Right atrium auricular region (tissue), 2 donors: ENCODE measurements at regions not wholly inside any gene's neighbourhood (a gene's known extent, or its start where the extent isn't known, plus 50 kb on each side); places are given as distances from the start of the nearest gene placed in this dataset.

Experiments used
- DNase-seq: peaks from one replicate; pipeline ENCODE4 v3.0.0-alpha.2; 2019; ENCODE audit warnings: low spot score
- H3K27ac ChIP-seq, 2 donors: fragments of 200-600 bp; sonication (generic); 1 replicate in 1 of 2; 2 replicates in 1 of 2; pipeline ENCODE4 v1.5.1; 2016 to 2019
- H3K27me3 ChIP-seq, 2 donors: fragments of 200-600 bp; sonication (generic); one replicate each; pipeline versions ENCODE4 v1.5.1 to v1.6.0; 2017 to 2019
- H3K36me3 ChIP-seq: fragments of 200-600 bp; sonication (generic); one replicate; pipeline ENCODE4 v1.5.1; 2016
- H3K4me1 ChIP-seq, 2 donors: fragments of 200-600 bp; sonication (generic); one replicate each; pipeline versions ENCODE4 v1.5.1 to v1.6.0; 2017 to 2019
- H3K4me3 ChIP-seq, 2 donors: fragments of 200-600 bp; sonication (generic); 1 replicate in 1 of 2; 2 replicates in 1 of 2; pipeline ENCODE4 v1.5.1; 2017 to 2019; ENCODE audit warnings: mild to moderate bottlenecking in 1 of 2, moderate library complexity in 1 of 2
- H3K9me3 ChIP-seq, 2 donors: fragments of 200-600 bp; sonication (generic); one replicate each; pipeline ENCODE4 v1.5.1; 2019
- CTCF ChIP-seq, 2 donors: fragments of 200-600 bp; sonication (generic); IDR thresholded peaks; one replicate each; pipeline ENCODE4 v1.5.1; 2019; ENCODE audit warnings: antibody characterized with exemption in 2 of 2

GRCh38 chrX:20593402-20593801 is 326.7 kb upstream of the RPS6KA3 start:
- Histone ChIP-seq H3K27me3 (no peaks in the 10 kb centered on the region), H3K27ac (no peak overlapping the region), H3K36me3 (no peaks in the 10 kb centered on the region), H3K9me3 (peaks cover 0 to 13% of the 10 kb centered on the region in 2 donors), H3K4me3 (no peak overlapping the region), H3K4me1 (no peaks in the 10 kb centered on the region)
- no peak for DNase-seq
- no peak for TF ChIP-seq CTCF (IDR thresholded peaks at IDR 0.05)

- no peak overlapping the region for H3K27ac ChIP-seq
- no peak for TF ChIP-seq CTCF (IDR thresholded peaks at IDR 0.05)
Measured at GRCh38 chrX:20591246-20591645, 324.5 kb upstream of the RPS6KA3 start.

GRCh38 chrX:20585782-20586181 is 319.1 kb upstream of the RPS6KA3 start:
- no peak overlapping the region for H3K4me3 ChIP-seq
- no peaks in the 10 kb centered on the region for H3K27me3 ChIP-seq
- no peaks in the 10 kb centered on the region for H3K4me1 ChIP-seq
- TF ChIP-seq CTCF (IDR thresholded peaks at IDR 0.05) = no peak
- peaks cover 0 to 13% of the 10 kb centered on the region in 2 donors for H3K9me3 ChIP-seq
- no peaks in the 10 kb centered on the region for H3K36me3 ChIP-seq
- no peak for DNase-seq
- no peak overlapping the region for H3K27ac ChIP-seq

More at GRCh38 chrX:20591246-20591645, 324.5 kb upstream of the RPS6KA3 start:
- no peak overlapping the region for H3K4me3 ChIP-seq
- H3K36me3 ChIP-seq = no peaks in the 10 kb centered on the region
- no peak for DNase-seq
- H3K27me3 ChIP-seq = no peaks in the 10 kb centered on the region
- no peaks in the 10 kb centered on the region for H3K4me1 ChIP-seq
- peaks cover 0 to 13% of the 10 kb centered on the region in 2 donors for H3K9me3 ChIP-seq

- no peak for DNase-seq
- no peaks in the 10 kb centered on the region for H3K4me1 ChIP-seq
- H3K9me3 ChIP-seq = no peaks in the 10 kb centered on the region
- H3K4me3 ChIP-seq = no peak overlapping the region
- no peaks in the 10 kb centered on the region for H3K27me3 ChIP-seq
- no peak overlapping the region for H3K27ac ChIP-seq
- TF ChIP-seq CTCF (IDR thresholded peaks at IDR 0.05) = no peak
- H3K36me3 ChIP-seq = no peaks in the 10 kb centered on the region
Measured at GRCh38 chrX:20571611-20572010, 304.9 kb upstream of the RPS6KA3 start.

- H3K27ac ChIP-seq = no peak overlapping the region
- no peak overlapping the region for H3K4me3 ChIP-seq
- DNase-seq = no peak
- no peaks in the 10 kb centered on the region for H3K27me3 ChIP-seq
- H3K9me3 ChIP-seq = no peaks in the 10 kb centered on the region
- no peaks in the 10 kb centered on the region for H3K36me3 ChIP-seq
- no peak for TF ChIP-seq CTCF (IDR thresholded peaks at IDR 0.05)
- H3K4me1 ChIP-seq = no peaks in the 10 kb centered on the region
Measured at GRCh38 chrX:20567108-20567507, 300.4 kb upstream of the RPS6KA3 start.

GRCh38 chrX:20547611-20548051 is 280.9 kb upstream of the RPS6KA3 start:
- no peak for TF ChIP-seq CTCF (IDR thresholded peaks at IDR 0.05)
- Histone ChIP-seq H3K4me3 (no peak overlapping the region), H3K9me3 (peaks cover 3 to 16% of the 10 kb centered on the region in 2 donors), H3K36me3 (no peaks in the 10 kb centered on the region), H3K27me3 (no peaks in the 10 kb centered on the region), H3K4me1 (no peaks in the 10 kb centered on the region), H3K27ac (no peak overlapping the region)
- DNase-seq = no peak
